Left lobe of liver (tissue), 2 donors: ENCODE measurements at regions not wholly inside any gene's neighbourhood (a gene's known extent, or its start where the extent isn't known, plus 50 kb on each side); places are given as distances from the start of the nearest gene placed in this dataset.

ENCODE experiments used
- ATAC-seq: fragments of 200-7000 bp; cut with Tn5 transposase; one replicate; pipeline ENCODE4 v1.9.1; 2020; ENCODE audit warnings: mild to moderate bottlenecking, moderate library complexity
- DNase-seq: peaks from one replicate; pipeline ENCODE4 v3.0.0-alpha.2; 2020; ENCODE audit warnings: low spot score
- donor health status: DM: no; HTN: no; CAD: no; lungs with moderate emphysema.
- donor health status: DM: no; HTN: yes; CAD: no.

- ATAC-seq (peak; percentile 99), DNase-seq (peak; percentile 62)
These were observed 389.5 kb downstream of the CBLN4 start for GRCh38 chr20:55615818-55616217.

- ATAC-seq = no peak
- DNase-seq = no peak
These were observed 391.0 kb downstream of the CBLN4 start for GRCh38 chr20:55614220-55614757.

GRCh38 chr20:55610756-55611155, 394.6 kb downstream of the CBLN4 start:
- DNase-seq = no peak
- ATAC-seq = no peak

- ATAC-seq = no peak
- no peak for DNase-seq
These were observed 399.7 kb downstream of the CBLN4 start for GRCh38 chr20:55605594-55605993.

- ATAC-seq = no peak
- no peak for DNase-seq
These were observed 407.8 kb downstream of the CBLN4 start for GRCh38 chr20:55597526-55597925.

GRCh38 chr20:55596431-55596830, 408.9 kb downstream of the CBLN4 start:
- ATAC-seq (no peak), DNase-seq (no peak)

GRCh38 chr20:55592866-55593265, 412.5 kb downstream of the CBLN4 start:
- DNase-seq (no peak), ATAC-seq (no peak)

GRCh38 chr20:55586610-55587009, 418.7 kb downstream of the CBLN4 start:
- ATAC-seq (no peak), DNase-seq (no peak)

- DNase-seq (no peak), ATAC-seq (no peak)
These were observed 420.4 kb downstream of the CBLN4 start for GRCh38 chr20:55584964-55585363.

- no peak for DNase-seq
- no peak for ATAC-seq
These were observed 421.0 kb downstream of the CBLN4 start for GRCh38 chr20:55584307-55584706.

GRCh38 chr20:55583036-55583435, 422.3 kb downstream of the CBLN4 start:
- no peak for ATAC-seq
- DNase-seq = no peak

- ATAC-seq (no peak), DNase-seq (no peak)
These were observed 422.8 kb downstream of the CBLN4 start for GRCh38 chr20:55582498-55582897.

GRCh38 chr20:55581519-55581918, 423.8 kb downstream of the CBLN4 start:
- DNase-seq = no peak
- peak; percentile 82 for ATAC-seq

- DNase-seq = no peak
- no peak for ATAC-seq
These were observed 424.8 kb downstream of the CBLN4 start for GRCh38 chr20:55580475-55580874.

GRCh38 chr20:55579802-55580201, 425.5 kb downstream of the CBLN4 start:
- no peak for DNase-seq
- no peak for ATAC-seq

GRCh38 chr20:55576981-55577380, 428.3 kb downstream of the CBLN4 start:
- no peak for DNase-seq

GRCh38 chr20:55569084-55569483, 436.2 kb downstream of the CBLN4 start:
- no peak for DNase-seq
- no peak for ATAC-seq

More at GRCh38 chr20:55576981-55577380, 428.3 kb downstream of the CBLN4 start:
- ATAC-seq = no peak

- no peak for DNase-seq
- ATAC-seq = no peak
These were observed 437.5 kb downstream of the CBLN4 start for GRCh38 chr20:55567826-55568225.

GRCh38 chr20:55565096-55565773, 440.1 kb downstream of the CBLN4 start:
- DNase-seq (no peak), ATAC-seq (no peak)

GRCh38 chr20:55561259-55561658, 444.1 kb downstream of the CBLN4 start:
- DNase-seq (no peak), ATAC-seq (no peak)

- no peak for ATAC-seq
- DNase-seq = no peak
These were observed 448.1 kb downstream of the CBLN4 start for GRCh38 chr20:55557191-55557590.

GRCh38 chr20:55555075-55555650, 450.2 kb downstream of the CBLN4 start:
- DNase-seq (no peak), ATAC-seq (no peak)

- ATAC-seq (no peak), DNase-seq (no peak)
These were observed 460.7 kb downstream of the CBLN4 start for GRCh38 chr20:55544638-55545037.
